HUDEP-2 (cell line): ENCODE measurements at regions not wholly inside any gene's neighbourhood (a gene's known extent, or its start where the extent isn't known, plus 50 kb on each side); places are given as distances from the start of the nearest gene placed in this dataset.

Source experiments
- DNase-seq, 76 experiments: peaks; one replicate each; lab custom pipeline; 2025; ENCODE audit not compliant: unreplicated experiment in 76 of 76; lab: John Stamatoyannopoulos, UW

GRCh38 chr2:56444339-56444738 is 260.5 kb downstream of the CCDC85A start:
- DNase-seq = no peak

- no peak for DNase-seq
These were observed 264.7 kb downstream of the CCDC85A start for GRCh38 chr2:56448403-56449001.

GRCh38 chr2:56449002-56449431 is 265.2 kb downstream of the CCDC85A start:
- no peak for DNase-seq

GRCh38 chr2:56449449-56449860 is 265.7 kb downstream of the CCDC85A start:
- DNase-seq = no peak

GRCh38 chr2:56450047-56450446 is 266.3 kb downstream of the CCDC85A start:
- DNase-seq = no peak

- no peak for DNase-seq
These were observed 267.0 kb downstream of the CCDC85A start for GRCh38 chr2:56450772-56451171.

- no peak for DNase-seq
These were observed 271.9 kb downstream of the CCDC85A start for GRCh38 chr2:56455642-56456041.

GRCh38 chr2:56456791-56457190 is 273.0 kb downstream of the CCDC85A start:
- DNase-seq = no peak

- no peak for DNase-seq
These were observed 276.7 kb downstream of the CCDC85A start for GRCh38 chr2:56460508-56460907.

- DNase-seq = no peak
These were observed 280.3 kb downstream of the CCDC85A start for GRCh38 chr2:56464066-56464465.

- DNase-seq = no peak
These were observed 280.8 kb downstream of the CCDC85A start for GRCh38 chr2:56464613-56465012.

GRCh38 chr2:56465491-56465890 is 281.7 kb downstream of the CCDC85A start:
- DNase-seq = no peak

GRCh38 chr2:56473524-56473923 is 289.7 kb downstream of the CCDC85A start:
- no peak for DNase-seq

GRCh38 chr2:56474412-56475158 is 290.8 kb downstream of the CCDC85A start:
- DNase-seq = no peak

GRCh38 chr2:56475191-56475590 is 291.4 kb downstream of the CCDC85A start:
- DNase-seq = no peak

GRCh38 chr2:56476509-56477071 is 292.8 kb downstream of the CCDC85A start:
- no peak for DNase-seq

GRCh38 chr2:56478027-56478426 is 294.2 kb downstream of the CCDC85A start:
- DNase-seq = no peak

GRCh38 chr2:56483081-56483480 is 299.3 kb downstream of the CCDC85A start:
- DNase-seq = no peak

- DNase-seq = no peak
These were observed 301.1 kb downstream of the CCDC85A start for GRCh38 chr2:56484906-56485305.

- DNase-seq = no peak
These were observed 316.5 kb downstream of the CCDC85A start for GRCh38 chr2:56500317-56500716.

GRCh38 chr2:56502616-56503015 is 318.8 kb downstream of the CCDC85A start:
- DNase-seq = no peak

GRCh38 chr2:56505885-56506284 is 322.1 kb downstream of the CCDC85A start:
- no peak for DNase-seq
